NB4 (cell line): ENCODE measurements at regions not wholly inside any gene's neighbourhood (a gene's known extent, or its start where the extent isn't known, plus 50 kb on each side); places are given as distances from the start of the nearest gene placed in this dataset.

Experiments used
- CTCF ChIP-seq: IDR thresholded peaks from one replicate; pipeline ENCODE4 v1.5.1; 2012; ENCODE audit warnings: low read depth, low read length
- MYC ChIP-seq: IDR thresholded peaks from 2 replicates; pipeline ENCODE4 v1.6.1; 2011; ENCODE audit warnings: low read depth, low read length
- POLR2A ChIP-seq: IDR thresholded peaks from 2 replicates; pipeline ENCODE4 v1.6.1; 2011; ENCODE audit warnings: mild to moderate bottlenecking; ENCODE audit not compliant: insufficient read length; ENCODE audit errors: extremely low read depth

- TF ChIP-seq CTCF, result no peak
- no peak for TF ChIP-seq MYC
- no peak for TF ChIP-seq POLR2A
Measured at GRCh38 chr4:97386969-97387368, 756.3 kb downstream of the STPG2 start.
